ENCODE measurements at regions not wholly inside any gene's neighbourhood (a gene's known extent, or its start where the extent isn't known, plus 50 kb on each side); places are given as distances from the start of the nearest gene placed in this dataset.
A peak's percentile ranks its signal among the peaks of the same experiment; 100 is the strongest.

- peaks cover 6% of the 10 kb centered on the region for H3K27me3 Mint-ChIP-seq (ENCODE audit: low read depth)
- H3K9me3 Mint-ChIP-seq (ENCODE audit: low read depth): no peaks in the 10 kb centered on the region
- H3K4me1 Mint-ChIP-seq (ENCODE audit: low read depth): peaks cover 3% of the 10 kb centered on the region
- TF ChIP-seq, protein P1, sequence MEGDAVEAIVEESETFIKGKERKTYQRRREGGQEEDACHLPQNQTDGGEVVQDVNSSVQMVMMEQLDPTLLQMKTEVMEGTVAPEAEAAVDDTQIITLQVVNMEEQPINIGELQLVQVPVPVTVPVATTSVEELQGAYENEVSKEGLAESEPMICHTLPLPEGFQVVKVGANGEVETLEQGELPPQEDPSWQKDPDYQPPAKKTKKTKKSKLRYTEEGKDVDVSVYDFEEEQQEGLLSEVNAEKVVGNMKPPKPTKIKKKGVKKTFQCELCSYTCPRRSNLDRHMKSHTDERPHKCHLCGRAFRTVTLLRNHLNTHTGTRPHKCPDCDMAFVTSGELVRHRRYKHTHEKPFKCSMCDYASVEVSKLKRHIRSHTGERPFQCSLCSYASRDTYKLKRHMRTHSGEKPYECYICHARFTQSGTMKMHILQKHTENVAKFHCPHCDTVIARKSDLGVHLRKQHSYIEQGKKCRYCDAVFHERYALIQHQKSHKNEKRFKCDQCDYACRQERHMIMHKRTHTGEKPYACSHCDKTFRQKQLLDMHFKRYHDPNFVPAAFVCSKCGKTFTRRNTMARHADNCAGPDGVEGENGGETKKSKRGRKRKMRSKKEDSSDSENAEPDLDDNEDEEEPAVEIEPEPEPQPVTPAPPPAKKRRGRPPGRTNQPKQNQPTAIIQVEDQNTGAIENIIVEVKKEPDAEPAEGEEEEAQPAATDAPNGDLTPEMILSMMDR (IDR thresholded peaks at IDR 0.05): peak; percentile 75
- H3K27ac Mint-ChIP-seq (ENCODE audit: unreplicated experiment): no peak overlapping the region
- no peak overlapping the region for H3K4me3 Mint-ChIP-seq (ENCODE audit: unreplicated experiment)
- no peaks in the 10 kb centered on the region for H3K36me3 Mint-ChIP-seq (ENCODE audit: low read depth)
- DNase-seq (ENCODE audit: low spot score): no peak
Measured at GRCh38 chr6:41463062-41463930, 82.9 kb upstream of the FOXP4 start.

GRCh38 chr6:41464019-41464418 lies 82.2 kb upstream of the FOXP4 start:
- H3K27ac Mint-ChIP-seq (ENCODE audit: unreplicated experiment): no peak overlapping the region
- H3K27me3 Mint-ChIP-seq (ENCODE audit: low read depth): peaks cover 2% of the 10 kb centered on the region
- peaks cover 3% of the 10 kb centered on the region for H3K4me1 Mint-ChIP-seq (ENCODE audit: low read depth)
- H3K36me3 Mint-ChIP-seq (ENCODE audit: low read depth): no peaks in the 10 kb centered on the region
- TF ChIP-seq, protein P1 (IDR thresholded peaks at IDR 0.05): no peak
- no peak for DNase-seq (ENCODE audit: low spot score)
- H3K4me3 Mint-ChIP-seq (ENCODE audit: unreplicated experiment): no peak overlapping the region
- H3K9me3 Mint-ChIP-seq (ENCODE audit: low read depth): no peaks in the 10 kb centered on the region

DNA sequence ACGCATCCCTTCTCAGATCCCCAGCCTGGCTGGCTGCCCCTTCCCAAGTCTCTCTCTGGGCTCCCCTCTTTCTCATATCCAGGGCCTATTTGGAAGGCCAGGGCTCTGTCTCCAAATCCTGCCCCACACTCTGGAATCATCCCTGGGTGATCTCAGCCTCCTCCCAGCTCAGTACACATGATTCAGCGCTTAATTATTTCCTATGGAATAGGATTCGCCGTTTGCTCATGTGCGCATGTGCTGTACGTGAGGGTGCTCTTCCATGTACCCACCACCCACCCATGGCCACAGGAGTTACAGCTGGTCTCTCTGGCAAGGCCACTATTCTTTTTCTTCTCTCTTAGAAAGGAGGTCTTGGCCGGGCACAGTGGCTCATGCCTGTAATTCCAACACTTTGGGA lies 81.7 kb upstream of the FOXP4 start:
- Mint-ChIP-seq H3K27ac (ENCODE audit: unreplicated experiment) (no peak overlapping the region), H3K27me3 (ENCODE audit: low read depth) (peaks cover 2% of the 10 kb centered on the region), H3K9me3 (ENCODE audit: low read depth) (no peaks in the 10 kb centered on the region), H3K36me3 (ENCODE audit: low read depth) (no peaks in the 10 kb centered on the region), H3K4me3 (ENCODE audit: unreplicated experiment) (no peak overlapping the region), H3K4me1 (ENCODE audit: low read depth) (peaks cover 3% of the 10 kb centered on the region)
- TF ChIP-seq, protein P1 (IDR thresholded peaks at IDR 0.05): no peak
- no peak for DNase-seq (ENCODE audit: low spot score)

DNA sequence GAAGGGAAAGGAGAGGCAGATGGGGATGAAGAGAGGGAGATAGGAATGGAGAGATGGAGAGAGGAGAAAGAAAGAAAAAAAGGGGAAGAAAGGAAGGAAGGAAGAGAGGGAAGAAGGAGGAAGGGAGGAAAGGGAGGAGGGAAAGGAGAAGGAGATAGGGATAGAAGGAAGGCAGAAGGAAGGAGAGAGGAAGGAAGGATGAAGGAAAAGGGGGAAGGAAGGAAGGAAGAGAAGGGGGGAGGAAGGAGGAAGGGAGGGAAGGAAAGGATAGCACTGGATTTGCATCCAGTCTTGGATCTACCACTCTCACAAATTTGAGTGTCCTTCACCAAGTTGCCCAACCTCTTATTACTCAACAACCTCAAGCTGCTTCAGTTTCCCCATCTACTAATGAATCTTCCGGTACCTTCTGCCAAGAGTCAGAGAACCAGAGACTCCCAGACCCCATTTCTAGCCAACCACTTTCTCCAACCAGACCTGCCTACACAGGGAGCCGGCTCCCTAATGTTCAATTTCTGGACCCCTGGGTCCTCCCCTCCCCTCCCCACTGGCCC lies 79.7 kb upstream of the FOXP4 start:
- Mint-ChIP-seq H3K4me3 (ENCODE audit: unreplicated experiment) (no peak overlapping the region), H3K27me3 (ENCODE audit: low read depth) (peaks cover 10% of the 10 kb centered on the region), H3K9me3 (ENCODE audit: low read depth) (no peaks in the 10 kb centered on the region), H3K36me3 (ENCODE audit: low read depth) (no peaks in the 10 kb centered on the region), H3K27ac (ENCODE audit: unreplicated experiment) (no peak overlapping the region), H3K4me1 (ENCODE audit: low read depth) (peaks cover 12% of the 10 kb centered on the region)
- no peak for DNase-seq (ENCODE audit: low spot score)
- TF ChIP-seq, protein P1 (IDR thresholded peaks at IDR 0.05): no peak

GRCh38 chr6:41467061-41467460 lies 79.1 kb upstream of the FOXP4 start:
- H3K4me1 Mint-ChIP-seq (ENCODE audit: low read depth): peaks cover 12% of the 10 kb centered on the region
- H3K27me3 Mint-ChIP-seq (ENCODE audit: low read depth): peaks cover 10% of the 10 kb centered on the region
- DNase-seq (ENCODE audit: low spot score): no peak
- TF ChIP-seq, protein P1 (IDR thresholded peaks at IDR 0.05): no peak
- H3K36me3 Mint-ChIP-seq (ENCODE audit: low read depth): no peaks in the 10 kb centered on the region
- no peak overlapping the region for H3K27ac Mint-ChIP-seq (ENCODE audit: unreplicated experiment)
- no peak overlapping the region for H3K4me3 Mint-ChIP-seq (ENCODE audit: unreplicated experiment)
- no peaks in the 10 kb centered on the region for H3K9me3 Mint-ChIP-seq (ENCODE audit: low read depth)

Data from chondrocyte (in vitro differentiated cells).